NCI-H446 (cell line): ENCODE measurements at regions not wholly inside any gene's neighbourhood (a gene's known extent, or its start where the extent isn't known, plus 50 kb on each side); places are given as distances from the start of the nearest gene placed in this dataset.

ENCODE experiments used
- DNase-seq, 2 experiments: peaks; one replicate each; lab custom pipeline; 2025; lab: John Stamatoyannopoulos, UW

DNA sequence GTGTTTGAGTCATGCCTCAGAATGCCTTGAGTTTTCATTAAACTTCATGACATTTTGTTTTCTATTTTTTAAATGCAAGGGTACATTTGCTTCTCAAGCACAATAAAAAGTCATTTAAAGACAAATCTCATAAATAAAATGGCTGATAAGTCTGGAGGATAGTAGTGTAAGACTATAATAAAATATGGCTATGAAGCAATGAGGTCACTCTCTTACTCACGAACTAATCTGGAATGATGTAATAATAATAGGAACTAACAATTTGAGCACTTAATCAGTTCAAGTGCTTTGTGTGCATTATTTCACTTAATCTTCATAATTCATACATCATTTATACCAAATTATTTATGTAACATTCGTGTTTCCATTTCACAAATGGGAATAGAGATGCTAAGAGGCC, 149.3 kb upstream of the CTTNBP2 start:
- no peak for DNase-seq

DNA sequence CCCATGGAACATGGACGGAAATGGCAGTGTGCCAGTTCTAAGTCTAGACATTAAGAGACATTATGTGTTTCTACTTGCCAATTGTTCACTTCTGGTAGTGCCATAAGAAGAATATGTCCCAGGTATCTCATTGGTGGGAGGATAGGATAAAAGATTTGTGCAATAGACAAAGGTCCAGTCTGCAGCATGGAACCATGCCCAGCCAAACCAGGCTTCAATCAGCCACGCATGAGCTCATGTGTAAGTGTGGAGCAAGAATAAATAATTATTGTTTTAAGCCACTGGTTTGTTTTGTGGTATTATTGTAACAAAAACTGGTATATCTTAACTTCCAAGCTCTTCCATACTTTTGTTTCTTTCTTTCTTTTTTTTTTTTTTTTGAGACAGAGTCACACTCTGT, 153.6 kb upstream of the CTTNBP2 start:
- DNase-seq = no peak

DNA sequence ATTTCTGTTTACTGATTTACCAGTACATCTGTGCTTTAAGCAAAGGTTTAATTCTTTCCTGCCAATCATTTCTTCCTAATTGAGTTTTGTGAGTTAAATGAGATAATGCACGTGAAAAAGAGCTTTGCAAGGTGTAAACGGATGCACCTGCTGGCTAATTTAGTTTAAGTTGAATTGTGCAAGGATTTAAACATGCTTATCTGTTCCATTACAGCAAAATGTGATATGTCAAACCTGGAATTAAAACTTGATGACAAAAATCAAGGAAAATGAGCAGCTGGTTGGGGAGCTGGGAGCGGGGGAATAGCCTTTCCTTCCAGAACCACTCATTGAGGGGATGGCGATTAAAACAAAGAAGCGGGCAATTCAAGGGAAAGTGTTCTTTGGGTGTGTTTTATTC, 155.0 kb upstream of the CTTNBP2 start:
- DNase-seq = no peak

GRCh38 chr7:118029826-118030422, 154.0 kb upstream of the LSM8 start:
- DNase-seq = peak; percentile 48 to 64

- DNase-seq = no peak
These were observed 150.7 kb upstream of the LSM8 start for GRCh38 chr7:118033273-118033672.

DNA sequence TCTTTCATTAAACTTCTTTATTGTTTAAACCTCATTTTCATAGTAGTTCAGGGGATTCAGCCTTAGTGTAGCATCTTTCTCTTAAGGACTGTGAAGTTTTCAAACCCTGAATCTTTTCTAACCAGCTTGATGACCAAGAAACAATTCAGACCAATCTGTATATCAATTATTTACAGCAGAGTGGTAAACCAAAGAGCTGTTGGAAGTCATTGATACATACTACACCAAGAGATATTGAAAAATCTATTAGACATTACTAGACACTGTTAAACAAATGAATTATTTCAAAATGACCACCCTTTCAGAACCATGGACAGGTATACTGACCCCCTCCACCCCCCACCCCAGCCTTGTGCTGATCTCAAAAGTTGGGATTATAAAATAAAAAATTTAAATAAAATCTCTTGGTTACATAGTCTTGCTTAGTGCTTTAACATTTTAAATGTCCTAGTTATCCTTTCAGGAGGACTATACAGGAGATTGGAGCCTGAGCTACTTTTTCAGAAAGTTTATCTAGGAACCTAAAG, 143.9 kb upstream of the LSM8 start:
- no peak for DNase-seq

- DNase-seq = no peak
These were observed 143.4 kb upstream of the LSM8 start for GRCh38 chr7:118040562-118040961.

GRCh38 chr7:118041251-118041878, 142.6 kb upstream of the LSM8 start:
- DNase-seq = peak in 1 of 2 experiments; percentile 50

DNA sequence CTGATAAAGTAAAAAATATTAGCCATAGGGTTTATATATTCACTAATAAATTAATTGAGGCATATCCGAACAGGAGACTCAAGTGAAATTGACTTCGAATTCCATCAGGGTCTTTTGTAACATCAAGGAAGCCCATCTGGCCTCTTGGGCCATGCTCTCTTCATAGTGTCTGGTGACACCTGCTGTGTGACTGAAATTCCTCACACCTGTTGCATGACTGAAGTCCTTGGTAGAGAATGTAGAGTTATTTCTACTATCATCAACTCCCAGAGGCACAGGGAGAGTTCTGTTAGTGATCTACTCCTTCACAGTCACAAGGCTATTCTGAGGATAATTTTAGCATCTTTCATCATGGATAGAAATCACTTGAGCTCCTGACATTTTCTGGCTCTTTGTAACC, 138.3 kb upstream of the LSM8 start:
- no peak for DNase-seq

DNA sequence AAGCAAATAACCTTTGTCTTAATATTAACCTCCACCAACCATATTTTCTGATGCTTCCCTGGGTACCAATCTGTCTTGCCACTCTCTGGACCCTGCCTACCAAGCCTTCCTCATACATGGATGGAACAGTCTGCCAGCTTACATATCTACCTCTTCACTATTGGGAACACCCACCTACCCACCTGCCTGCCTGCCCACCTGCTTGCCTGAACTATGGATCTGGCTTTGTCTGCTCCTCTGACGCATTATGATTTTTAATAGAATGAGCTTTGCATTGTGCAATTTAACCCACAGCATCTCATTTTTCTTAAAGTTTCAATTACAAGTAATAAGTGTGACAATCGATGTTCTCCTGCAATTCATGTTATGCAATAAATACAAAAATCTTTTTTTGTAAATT, 137.9 kb upstream of the LSM8 start:
- no peak for DNase-seq

DNA sequence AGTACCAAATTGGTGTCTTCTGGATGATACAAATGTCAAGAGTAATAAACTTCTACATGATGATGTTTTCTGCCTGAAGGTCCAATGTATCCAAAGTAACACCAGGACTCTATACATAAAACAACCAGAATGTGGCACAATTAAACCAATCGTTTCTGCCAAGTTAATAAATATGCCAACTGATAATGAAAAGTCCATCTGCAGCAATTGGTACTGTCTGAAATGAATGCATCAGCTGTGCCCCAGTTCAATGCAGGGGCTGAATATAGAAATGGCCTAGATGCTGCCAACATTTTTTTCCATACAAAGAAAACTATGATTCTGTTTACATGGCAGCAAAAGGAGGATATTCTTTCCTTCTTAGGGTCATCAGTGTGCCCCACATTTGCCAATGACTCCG, 137.2 kb upstream of the LSM8 start:
- no peak for DNase-seq

DNA sequence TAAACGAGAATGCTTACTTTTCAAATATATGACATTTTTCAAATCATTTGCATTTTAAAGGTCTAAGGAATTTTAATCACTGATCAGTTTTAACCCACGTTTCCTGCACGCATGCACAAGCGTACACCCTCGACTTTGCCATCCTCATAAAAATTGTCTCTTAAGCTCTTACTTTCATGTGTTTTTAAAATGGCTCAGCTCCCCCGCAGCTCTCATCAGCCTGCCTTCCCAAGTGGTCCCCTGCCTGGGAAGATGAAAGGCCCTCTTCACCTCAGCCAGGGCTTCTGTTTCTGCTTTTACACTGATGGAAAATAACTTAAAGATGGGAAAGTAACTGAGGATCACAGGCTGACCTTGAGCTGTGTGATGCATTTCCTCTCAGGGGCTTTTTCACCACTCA, 131.6 kb upstream of the LSM8 start:
- no peak for DNase-seq

DNA sequence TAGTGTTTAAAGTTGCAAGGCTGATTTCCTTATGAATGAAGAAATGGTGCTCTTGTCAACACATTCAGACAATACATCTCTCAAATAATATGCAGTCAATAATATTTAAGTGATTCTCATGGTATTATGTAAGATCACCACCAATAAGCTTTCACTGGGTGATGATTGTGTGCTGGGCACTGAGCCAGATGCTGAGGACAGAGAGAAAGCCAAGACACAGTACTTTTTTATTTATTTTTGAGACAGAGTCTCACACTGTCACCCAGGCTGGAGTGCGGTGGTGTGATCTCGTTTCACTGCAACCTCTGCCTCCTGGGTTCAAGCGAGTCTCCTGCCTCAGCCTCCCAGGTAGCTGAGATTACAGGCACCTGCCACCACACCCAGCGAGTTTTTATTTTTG, 130.6 kb upstream of the LSM8 start:
- DNase-seq = no peak

GRCh38 chr7:118054529-118054928, 129.4 kb upstream of the LSM8 start:
- no peak for DNase-seq

GRCh38 chr7:118055647-118056046, 128.3 kb upstream of the LSM8 start:
- DNase-seq = no peak

GRCh38 chr7:118057404-118057803, 126.6 kb upstream of the LSM8 start:
- no peak for DNase-seq

DNA sequence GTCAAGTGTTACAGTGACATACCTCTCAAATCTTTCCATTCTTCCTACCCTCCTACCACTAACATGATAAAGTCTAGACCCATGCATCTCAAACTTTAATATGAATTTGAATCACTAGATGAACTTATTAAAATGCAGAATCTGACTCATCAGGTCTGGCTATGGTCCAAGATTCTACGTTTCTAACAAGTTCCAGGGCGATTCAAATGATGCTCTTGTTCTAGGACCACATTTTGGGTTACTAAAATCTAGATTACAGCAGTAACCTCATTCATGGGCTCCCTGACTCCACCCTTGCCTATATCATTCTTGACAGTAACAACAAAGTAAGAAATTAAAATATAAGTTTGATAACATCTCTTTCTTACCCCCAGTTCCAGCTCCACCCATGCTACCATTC, 124.8 kb upstream of the LSM8 start:
- DNase-seq = peak in 1 of 2 experiments; percentile 8

DNA sequence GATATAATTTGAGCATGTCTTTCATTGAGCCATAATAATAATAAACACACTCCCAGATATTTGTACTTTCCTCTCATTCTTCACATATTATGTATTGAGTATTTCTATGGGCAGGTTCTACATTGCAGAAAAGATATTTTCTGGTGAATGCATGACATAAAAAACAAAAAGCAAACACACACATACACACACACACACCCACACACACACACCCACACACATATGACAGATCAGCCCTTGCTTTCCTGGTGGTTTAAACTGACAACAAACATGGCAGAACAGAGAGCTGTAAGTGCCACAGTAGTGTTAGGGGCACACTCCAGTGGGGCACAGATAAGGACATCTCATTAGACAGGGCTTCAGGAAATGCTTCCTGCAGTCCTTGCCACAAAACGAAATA, 123.3 kb upstream of the LSM8 start:
- no peak for DNase-seq

DNA sequence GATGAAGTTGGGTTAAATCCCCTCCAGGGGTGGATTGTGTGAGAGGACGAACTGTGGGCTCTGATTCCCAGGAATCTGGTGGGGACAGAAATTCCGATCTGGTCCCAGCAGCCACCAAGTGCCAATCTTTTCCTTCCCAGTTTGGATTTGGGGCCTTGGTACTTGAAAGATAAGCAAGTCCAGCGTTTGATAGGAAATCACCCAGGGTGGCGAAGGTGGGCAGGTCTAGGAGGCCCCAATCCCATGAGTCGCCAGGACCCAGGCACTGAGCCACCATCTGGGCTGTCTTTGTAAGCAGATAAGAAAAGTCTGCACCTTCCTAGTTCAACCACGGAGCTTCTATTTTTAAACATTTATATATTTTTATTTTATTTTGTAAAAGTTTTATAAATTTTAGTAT, 122.6 kb upstream of the LSM8 start:
- DNase-seq = no peak

GRCh38 chr7:118072893-118073674, 110.9 kb upstream of the LSM8 start:
- peak in 1 of 2 experiments; percentile 9 for DNase-seq

DNA sequence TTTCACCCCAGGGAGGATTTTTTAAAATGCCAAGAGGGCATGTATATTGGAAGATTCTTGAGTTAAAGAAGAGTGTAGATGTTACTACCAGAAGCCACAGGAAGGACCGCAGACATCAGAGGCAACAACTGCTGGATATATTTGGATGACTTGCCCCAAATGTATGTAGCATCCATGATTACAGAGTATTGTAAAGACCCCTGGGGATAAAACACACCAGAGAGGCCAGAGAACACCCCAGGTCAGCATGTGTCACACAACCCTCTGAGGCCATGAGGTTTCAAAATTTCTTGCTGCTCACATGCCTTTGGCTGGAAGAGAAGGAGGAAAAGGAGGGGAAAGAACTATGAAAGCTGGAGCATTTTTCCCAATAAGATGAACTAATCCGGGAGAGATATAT, 108.0 kb upstream of the LSM8 start:
- no peak for DNase-seq

DNA sequence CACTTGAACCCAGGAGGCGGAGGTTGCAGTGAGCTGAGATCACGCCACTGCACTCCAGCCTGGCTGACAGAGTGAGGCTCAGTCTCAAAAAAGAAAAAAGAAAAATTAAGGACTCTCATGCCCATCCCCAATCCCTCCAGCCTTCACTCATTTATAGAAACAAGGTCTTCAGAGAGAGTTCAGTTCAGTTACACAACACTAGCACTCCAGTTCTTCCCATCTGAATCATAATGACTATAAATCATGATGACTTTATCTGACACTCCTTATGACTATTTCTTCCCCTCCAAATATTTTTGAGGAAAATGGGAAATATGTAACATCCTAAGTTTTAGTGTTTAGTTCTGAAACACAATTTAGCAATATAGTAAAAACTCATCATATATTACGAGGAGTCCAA, 107.4 kb upstream of the LSM8 start:
- DNase-seq = no peak

- no peak for DNase-seq
These were observed 105.9 kb upstream of the LSM8 start for GRCh38 chr7:118078015-118078414.
